GM21737 (cell line): ENCODE measurements at regions not wholly inside any gene's neighbourhood (a gene's known extent, or its start where the extent isn't known, plus 50 kb on each side); places are given as distances from the start of the nearest gene placed in this dataset.
"Not testable (repeated sequence)": the region's sequence is repeated elsewhere in the genome, so short reads cannot be mapped to it uniquely, and the experiment has no call there.

ENCODE experiments used
- ATAC-seq: cut with Tn5 transposase; IDR thresholded peaks from one replicate; pipeline ENCODE4 v1.9.1; 2021; ENCODE audit warnings: mild to moderate bottlenecking, moderate library complexity; ENCODE audit not compliant: unreplicated experiment

DNA sequence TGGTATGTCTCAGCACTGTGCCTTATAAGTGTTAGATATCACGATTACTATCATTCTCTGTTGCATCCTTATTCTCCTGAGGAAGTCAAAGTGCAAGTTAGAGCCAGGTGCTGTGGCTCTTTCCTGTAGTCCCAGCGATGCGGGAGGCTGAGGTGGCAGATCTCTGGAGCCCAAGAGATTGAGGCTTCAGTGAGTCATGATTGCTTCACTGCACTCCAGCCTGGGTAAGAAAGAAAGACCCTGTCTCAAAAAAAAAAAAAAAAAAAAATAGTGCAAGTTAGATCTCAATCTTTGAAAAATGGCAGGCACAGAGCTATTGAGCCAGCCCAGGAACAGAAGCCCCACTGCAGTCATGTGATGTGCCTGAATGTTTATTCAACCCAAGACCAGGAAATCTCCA lies 147.8 kb upstream of the POGK start:
- no peak for ATAC-seq

DNA sequence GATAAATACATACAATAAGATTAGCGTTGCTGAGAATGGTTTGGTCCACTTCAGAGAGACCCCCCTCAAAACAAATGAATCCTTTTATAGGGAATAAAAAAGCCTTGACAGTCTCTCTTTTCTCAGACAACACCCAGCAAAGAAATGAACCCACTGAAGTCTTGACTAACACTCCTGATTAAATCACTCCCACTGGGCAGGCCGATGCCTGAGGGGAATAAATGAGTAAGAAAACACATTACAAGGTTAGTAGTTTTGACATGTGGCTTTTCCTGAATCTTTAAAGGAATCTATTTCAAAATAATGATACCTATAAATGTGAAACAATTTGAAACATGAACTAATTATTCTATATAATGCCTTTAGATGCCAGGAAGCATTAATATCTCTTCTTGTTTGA lies 146.9 kb upstream of the POGK start:
- ATAC-seq: no peak

DNA sequence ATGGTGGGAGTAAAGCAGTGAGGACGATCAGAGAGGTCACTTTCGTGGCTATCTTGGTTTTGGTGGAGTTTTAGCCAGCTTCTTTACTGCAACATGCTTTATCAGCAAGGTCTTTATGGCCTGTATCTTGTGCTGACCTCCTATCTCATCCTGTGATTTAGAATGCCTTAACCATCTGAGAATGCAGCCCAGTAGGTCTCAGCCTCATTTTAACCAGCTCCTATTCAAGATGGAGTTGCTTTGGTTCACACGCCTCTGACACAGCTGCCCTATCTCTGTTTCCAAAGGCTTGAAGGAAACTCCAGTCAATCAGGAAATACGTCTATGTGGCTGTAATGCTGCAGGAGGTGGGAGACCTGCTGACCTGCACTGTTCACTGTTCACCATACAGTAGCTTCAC lies 146.1 kb upstream of the POGK start:
- no peak for ATAC-seq

DNA sequence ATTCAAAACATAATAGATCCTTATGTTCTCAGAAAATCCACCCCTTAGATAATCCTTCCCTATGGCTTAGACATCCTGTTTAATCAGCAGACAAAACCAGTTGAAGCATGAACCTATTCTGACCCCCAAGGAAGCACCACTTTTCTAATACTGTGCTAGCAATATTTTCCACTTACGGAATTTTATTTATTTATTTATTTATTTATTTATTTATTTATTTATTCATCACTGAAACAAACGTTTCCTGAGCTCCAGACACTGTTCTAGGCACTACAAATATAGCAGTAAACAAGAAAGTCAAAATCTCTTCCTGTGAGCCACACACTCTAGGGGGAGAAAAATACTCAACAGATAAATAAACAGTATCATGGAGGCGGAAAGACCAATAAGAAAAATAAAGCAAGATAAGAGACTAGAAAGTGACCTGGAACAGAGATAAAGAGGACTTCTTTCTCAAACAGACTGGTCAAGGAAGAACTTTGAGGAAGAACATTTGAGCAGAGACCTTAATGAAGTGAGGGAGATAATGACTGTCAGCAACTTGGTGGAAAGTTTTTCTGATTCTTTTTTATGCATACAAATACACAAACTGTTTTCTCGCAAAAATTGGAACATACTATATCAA lies 145.5 kb upstream of the POGK start:
- ATAC-seq: no peak

DNA sequence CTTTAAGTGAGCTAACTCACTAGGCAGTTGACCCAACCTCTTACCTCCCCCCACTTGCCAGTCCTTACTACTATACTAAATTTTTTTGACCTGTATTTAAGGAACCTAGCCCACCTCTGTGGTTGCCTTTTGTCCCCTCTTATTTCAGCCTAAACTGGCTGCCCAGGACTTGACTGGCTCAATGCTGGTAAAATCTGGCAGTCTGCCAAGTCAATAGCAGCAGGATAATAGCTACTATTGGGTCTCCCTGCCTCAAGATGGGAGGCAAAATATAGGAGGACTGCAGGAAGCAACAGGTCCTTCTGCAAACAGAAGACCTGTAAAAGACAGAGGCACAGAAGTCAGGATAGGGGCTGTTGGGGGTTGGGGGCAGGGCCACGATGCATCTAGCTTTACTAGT lies 144.2 kb upstream of the POGK start:
- ATAC-seq: no peak

DNA sequence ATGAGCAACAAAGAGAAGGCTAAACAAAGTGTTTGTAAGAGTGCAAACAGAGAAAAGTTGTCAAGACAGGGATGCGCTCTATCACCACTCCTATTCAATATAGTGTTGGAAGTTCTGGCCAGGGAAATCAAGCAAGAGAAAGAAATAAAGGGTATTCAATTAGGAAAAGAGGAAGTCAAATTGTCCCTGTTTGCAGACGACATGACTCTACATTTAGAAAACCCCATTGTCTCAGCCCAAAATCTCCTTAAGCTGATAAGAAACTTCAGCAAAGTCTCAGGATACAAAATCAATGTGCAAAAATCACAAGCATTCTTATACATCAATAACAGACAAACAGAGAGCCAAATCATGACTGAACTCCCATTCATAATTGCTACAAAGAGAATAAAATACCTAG lies 143.4 kb upstream of the POGK start:
- not testable (repeated sequence) for ATAC-seq

DNA sequence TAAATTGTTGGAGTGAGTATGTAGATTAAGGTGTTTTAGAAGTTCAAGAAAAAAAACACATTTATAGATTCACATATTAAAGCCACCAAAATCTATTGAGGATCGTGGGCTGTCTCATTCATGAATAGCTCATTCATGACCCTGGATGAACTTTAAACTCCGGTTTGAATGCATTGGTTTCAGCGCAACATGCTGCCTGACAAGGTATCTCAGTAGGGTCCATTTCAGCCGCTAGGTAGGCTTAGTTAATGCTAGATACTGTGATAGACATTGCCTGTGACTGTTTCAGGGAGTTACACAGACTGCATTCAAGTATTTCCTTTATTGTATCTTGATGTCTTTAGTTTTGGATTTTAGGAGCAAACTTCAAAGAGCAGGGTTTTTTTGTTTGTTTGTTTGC lies 140.5 kb upstream of the POGK start:
- no peak for ATAC-seq

DNA sequence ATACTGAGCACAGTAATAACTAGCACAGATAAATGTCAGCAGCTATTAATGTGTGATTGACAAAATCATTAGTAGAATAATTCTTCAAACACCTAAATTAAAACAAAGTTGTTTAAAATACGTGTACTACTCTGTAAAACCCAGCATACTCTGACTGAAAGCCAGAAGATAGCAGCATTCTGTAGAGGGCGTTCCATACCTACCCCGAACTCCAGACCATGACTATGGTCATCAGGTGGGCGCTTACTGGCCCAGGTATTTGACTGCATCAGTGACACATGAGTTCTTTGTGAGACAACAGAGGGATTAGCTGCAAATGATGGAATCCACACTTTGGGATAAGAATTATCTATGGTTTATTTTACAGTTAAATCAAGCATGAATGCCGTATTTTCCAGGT lies 139.7 kb upstream of the POGK start:
- no peak for ATAC-seq

DNA sequence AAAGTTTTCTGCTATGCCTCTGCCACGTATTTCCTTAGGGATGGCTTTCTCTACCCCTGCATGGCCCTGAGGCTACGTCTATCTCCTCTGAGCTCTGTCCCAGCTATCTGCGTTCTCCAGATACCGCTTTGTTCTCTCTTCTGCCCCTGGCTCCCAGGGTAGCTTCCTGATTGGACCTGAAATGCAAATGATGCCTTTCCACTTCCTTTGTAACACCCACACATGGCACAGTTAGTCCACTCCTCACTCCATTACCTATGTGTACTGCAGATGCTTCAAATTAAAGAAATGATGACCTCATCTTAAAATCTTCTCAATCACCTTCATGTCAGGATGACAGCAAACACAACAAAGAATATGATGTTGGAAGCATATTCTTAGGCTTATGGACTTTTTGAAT lies 138.6 kb upstream of the POGK start:
- ATAC-seq: no peak

DNA sequence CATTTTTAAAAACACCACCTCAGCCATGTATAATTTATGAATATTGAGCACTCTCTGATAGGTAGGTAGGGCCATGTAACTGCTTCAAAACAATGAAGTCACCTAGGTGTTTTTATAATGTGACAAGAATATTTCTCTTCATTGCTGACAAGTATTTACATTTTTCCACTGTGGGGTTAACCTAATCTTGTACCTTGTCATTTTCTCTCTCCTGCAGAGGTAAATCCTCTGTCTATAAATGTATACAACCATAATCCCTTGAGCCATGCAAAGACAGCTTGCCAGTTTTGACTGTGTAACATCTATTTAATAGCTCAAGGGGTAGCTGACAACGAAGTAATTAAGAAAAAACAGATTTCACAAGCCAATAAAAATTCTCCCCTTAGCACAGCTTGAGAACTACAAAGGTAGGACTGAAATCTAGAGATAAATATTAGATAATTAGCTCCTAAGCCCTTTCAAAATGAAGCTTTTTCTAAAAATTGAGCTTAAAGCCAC lies 137.6 kb upstream of the POGK start:
- no peak for ATAC-seq

DNA sequence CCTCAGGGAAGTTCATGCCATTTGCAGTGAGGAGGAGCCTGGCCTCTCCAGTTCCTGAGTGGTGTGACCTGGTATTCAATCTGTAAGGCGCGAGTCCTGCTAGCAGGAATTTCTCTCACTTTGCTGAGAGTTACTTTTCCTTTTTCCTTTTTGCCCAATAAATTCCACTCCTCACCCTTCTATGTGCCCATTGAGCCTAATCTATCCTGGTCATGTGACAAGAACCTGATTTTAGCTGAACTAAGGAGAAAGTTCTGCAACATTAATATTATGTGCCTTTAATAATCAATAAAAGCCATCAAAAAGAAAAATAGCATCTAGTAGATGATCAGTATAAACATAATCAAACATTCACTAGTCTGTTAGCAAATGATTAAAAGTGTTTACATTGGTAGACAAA lies 136.1 kb upstream of the POGK start:
- no peak for ATAC-seq

DNA sequence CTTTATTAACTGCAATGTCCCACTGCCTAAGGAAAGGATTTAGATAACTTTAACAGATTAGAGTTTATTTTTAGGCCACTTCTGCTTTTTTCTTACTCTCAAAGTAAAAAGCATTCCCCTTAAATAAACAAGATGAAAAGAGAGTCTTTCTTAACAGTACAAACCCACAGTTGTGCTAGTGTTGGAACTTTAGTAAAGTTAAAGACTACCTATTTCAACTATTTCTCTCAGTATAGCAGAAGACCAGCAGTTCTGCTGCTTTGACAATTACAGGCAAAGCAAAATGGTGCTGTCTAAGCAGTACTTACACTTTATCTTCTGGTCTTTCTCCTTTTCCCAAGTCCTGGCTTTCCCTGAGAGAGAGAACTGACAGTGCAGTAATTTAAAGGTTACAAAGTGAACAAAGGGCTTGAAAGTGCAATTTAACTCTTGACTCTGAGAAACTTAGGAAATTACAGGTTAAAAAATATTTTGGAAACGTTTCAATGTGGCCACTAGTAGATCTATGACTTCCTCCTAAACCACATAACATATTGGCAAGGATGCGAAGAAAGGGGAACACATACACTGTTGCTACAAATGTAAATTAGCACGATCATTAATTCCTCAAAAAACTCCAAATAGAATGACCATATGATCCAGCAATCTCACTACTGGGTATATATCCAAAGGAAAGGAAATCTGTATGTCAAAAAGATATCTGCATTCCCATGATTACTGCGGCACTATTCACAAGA lies 135.4 kb upstream of the POGK start:
- ATAC-seq: no peak

DNA sequence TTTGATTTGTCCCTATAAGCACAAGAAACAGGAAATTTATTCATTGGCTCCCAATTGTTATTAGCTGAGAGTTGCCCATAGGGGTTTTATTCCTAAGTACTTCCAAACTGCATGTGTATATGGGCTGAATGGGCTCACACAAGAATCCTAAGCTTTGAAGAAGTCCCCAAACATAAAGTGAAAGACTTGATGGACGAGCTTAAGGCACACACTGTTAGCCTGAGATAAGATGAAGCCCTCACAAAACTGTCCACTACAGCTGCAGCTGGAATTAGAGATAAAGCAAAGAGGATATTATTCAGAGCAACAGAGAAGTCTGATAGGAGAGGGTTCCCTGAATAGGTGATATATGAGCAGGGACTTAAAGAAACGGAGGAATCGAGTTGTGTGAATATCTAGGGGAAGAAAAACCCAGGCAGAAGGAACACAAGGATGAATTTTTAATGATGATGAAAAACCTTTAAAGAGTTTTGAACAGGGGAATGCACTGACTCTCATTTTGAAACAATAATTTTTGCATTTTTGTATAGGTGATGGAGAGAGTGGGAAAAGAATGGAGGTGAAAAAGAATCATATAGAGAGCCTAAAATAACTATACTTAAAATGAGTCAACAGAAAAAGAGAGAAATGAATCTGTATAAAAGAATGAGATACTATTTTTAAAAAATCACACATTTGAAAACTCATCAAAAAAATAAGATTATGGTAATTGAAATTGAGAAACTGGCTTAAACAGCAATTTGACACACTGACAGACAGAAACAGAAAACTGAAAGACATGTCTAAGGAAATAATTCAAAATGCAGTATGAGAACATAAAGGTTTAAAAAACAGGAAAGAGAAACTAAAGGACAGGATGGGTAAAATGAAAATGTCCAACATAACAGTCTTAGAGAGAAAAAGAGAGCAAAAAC lies 133.6 kb upstream of the POGK start:
- no peak for ATAC-seq

DNA sequence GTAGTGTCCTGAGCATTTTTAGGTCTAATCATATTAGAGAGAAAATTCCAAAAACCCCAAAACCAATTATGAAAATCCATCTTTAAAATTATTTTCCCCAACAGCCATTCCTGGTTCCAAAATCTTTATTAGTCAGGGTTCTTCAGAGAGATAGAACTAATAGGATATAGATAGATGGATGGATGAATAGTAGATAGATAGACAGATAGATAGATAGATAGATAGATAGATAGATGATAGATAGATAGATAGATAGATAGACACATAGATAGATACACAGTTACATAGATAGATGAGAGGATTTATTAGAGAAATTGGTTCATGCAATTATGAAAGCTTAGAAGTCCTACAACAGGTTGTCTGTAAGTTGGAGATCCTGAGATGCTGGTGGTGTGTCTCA lies 122.7 kb upstream of the POGK start:
- ATAC-seq: no peak

DNA sequence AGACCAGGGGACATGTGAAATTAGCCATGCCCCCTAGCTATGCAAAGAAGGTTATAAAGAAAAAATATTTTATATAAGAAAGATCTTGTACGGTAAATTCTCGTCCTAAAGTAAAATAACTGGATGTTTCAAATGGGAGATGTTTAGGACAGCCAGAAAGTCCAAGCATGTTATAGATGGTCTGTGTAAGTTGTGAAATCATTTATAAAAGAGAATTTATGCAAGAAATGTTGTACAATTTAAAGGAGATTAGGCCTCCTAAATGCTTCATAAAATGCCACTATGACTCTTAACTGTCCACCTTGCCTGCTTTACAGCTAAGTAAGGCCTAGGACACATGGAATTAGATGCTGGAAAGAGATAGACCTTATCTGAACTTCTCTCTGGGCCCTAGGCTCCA lies 118.1 kb upstream of the POGK start:
- no peak for ATAC-seq

DNA sequence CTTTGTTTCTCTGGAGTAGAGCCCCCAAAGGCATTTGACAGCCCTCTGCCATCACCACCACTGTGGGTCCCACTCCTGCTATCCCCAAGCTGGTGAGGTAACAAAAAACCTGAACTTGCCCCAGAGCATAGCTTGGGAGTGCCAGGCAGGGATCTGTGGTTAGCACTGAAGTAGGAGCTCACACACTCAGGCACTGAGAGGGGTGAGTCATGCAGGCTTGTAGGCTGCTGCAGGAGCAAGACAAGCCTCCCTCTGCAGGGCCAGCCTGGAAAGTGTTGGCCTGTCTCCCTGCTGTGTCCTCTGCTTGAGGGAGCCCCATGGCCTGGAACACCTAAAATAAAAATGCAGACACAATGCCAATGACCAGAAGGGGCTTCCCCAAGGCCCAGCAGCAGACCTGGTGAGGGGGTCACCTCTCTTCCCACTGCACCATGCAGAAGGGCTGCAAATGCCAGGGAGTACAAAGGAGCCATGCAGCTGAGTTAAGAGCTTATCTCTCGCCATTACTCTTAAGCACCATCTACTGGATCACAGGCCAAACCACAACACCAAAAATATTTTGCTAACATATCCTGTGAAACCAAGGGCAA lies 108.9 kb upstream of the POGK start:
- ATAC-seq: no peak

DNA sequence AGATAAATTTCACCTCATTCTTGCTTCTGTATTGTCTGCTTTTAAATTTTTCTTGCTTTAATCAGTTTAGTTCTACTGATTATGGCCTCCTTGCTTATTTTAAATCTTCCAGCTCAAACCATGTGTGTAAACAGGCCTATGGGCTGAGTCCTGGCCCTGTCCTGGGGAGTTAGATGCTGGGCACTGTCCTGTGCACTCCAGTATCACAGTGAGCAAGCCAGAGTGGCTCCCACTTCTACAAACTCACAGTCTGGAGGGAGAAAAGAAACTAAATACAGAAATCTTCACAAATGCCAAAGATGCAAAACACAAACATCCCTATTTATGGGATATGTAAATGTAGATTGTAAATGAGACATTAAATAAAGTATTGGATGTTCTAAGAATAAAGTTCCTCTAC lies 101.1 kb upstream of the POGK start:
- no peak for ATAC-seq

DNA sequence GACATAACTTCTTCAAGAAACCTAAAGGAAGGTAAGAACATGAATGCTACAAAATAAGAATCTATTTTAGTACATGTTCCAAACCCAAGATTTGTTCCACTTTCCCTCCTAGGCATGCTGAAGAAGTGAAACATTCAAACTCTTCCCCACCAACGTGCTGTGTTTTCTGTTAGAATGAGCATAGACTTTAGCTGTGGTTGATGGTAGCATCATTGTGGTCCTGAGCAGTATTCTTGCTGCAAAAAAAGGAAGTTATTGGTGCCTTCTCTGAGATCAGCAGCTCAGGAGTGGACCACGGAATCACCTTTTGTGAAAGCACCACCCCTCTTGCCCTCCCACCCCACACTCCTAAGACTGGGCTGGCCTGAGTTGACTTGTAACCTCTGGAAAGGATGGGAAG lies 100.4 kb upstream of the POGK start:
- no peak for ATAC-seq

DNA sequence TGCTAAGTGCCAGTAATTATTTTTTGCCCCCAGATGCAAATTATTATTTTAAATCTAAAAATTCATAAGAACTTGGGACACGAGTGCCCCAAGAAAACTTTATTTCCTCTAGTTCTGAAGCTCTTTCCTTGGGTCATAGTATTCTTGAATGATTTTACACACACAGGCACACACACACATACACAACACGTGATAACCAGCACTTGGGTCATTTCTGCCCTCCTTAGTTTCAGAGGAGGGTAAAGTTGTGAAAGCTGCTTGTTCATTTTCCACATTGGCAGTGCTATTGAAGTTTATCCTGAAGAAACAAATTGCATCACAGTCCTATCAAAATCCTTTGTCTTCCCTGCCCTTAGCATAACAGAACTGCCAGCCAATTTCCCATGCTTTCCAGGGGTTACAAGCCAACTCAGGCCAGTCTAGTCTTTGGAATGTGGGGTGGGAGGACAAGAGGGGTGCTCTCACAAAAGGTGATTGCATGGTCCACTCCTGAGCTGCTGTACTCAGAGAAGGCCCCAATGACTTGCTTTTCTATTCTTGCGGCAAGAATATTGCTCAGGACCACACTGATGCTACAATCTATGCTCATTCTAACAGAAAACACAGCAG lies 98.5 kb upstream of the POGK start:
- no peak for ATAC-seq

DNA sequence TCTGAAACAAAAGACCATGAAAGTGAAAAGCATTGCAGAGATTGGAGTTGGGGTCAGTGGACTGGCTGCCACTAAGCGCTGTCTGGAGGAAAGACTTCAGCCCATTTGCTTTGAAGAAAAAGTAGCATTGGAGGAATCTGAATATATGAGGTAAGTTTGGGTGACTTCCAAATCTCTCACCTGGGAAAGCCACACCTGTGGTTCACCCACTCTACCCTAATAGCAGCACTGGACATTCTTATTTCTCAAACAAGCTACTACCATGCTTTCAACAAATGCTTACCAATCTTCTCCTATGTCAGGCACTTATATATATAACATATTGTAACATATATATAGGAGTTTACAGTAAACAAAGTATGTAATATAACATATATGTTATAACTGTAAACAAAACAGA lies 76.0 kb upstream of the POGK start:
- ATAC-seq: no peak

DNA sequence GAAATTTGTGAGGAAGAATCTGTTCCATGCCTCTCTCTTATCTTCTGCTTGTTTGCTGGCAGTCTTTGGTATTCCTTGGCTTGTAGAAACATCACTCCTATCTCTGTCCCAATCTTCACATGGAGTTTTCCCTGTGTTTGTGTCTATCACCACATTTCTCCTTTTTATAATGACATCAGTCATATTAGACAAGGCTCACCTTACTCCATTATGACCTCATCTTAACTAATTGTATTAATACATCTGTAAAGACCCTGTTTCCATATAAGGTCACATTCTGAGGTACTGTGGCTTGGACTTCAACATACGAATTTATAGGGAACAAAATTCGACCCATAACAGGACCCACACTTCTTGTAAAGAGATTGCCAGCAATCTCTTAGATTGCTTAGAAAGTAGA lies 72.3 kb upstream of the POGK start:
- no peak for ATAC-seq
